ENCODE measurements at regions not wholly inside any gene's neighbourhood (a gene's known extent, or its start where the extent isn't known, plus 50 kb on each side); places are given as distances from the start of the nearest gene placed in this dataset.

DNA sequence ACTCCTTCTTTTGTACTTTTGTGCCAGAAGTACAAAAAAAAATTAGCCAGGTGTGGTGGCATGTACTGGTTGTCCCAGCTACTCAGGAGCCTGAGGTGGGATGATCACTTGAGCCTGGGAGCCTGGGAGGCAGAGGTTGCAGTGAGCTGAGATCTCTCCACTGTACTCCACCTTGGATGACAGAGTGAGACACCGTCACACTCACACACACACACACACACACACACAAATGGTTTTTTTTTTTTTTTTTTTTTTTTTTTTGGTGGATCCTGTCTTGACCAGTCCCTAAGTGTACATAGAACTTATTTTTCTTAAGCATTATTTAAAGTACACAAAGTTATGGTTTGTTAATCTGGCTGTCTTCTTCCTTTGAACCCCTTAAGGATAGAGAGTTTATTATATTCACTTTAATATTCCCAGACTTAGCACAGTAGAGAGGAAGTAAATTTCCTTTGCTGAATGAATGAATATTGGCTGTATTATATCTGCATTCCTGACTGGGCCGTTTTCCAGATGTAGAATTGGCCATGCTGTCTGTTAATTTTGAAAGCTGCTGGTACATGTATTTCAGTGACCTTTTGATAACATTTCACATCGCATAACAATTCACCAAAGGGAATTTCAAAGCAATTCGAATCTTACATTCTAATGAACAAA, 429.0 kb upstream of the ZNF608 start:
- Histone ChIP-seq H3K4me3 (no peak overlapping the region), H3K4me1 (no peaks in the 10 kb centered on the region), H3K36me3 (no peaks in the 10 kb centered on the region), H3K9me3 (no peaks in the 10 kb centered on the region), H3K27ac (no peak overlapping the region), H3K27me3 (no peaks in the 10 kb centered on the region)
- no peak for DNase-seq (ENCODE audit: low spot score in 2 of 2)
- TF ChIP-seq POLR2A (IDR thresholded peaks at IDR 0.05) (no peak), EP300 (IDR thresholded peaks at IDR 0.05) (no peak), CTCF (IDR thresholded peaks at IDR 0.05) (no peak)
- WGBS, 2 donors, result 41 to 45% methylated on average over 4 of the region's 4 CpGs

- WGBS, 2 donors, result 49 to 53% methylated on average over 2 of the region's 2 CpGs
These were observed 429.6 kb upstream of the ZNF608 start for GRCh38 chr5:125176005-125176390.

DNA sequence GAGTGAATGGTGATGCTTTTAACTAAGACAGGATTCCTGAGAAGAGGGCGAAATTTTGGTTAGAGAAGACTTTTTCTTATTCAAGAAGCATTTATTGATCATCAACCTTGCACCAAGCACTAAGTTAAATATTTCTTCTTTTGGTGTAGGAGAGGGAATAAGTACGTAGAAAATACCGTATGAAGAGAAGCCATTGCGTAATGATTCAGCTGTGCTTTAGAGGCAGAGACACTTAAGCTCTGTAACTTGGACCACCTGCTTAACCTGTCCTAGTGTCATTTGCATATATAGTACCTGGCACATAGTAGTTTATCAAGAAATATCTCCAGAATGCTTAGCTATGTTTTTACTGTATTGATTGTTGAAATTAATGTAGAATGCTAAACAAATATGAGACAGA, 430.9 kb upstream of the ZNF608 start:
- Histone ChIP-seq H3K36me3 (no peaks in the 10 kb centered on the region), H3K4me1 (no peaks in the 10 kb centered on the region), H3K27ac (no peak overlapping the region), H3K4me3 (no peak overlapping the region), H3K27me3 (no peaks in the 10 kb centered on the region), H3K9me3 (no peaks in the 10 kb centered on the region)
- no peak for DNase-seq (ENCODE audit: low spot score in 2 of 2)
- WGBS, 2 donors, result 96 to 97% methylated on average over 4 of the region's 4 CpGs
- no peak for TF ChIP-seq EP300 (IDR thresholded peaks at IDR 0.05)
- no peak for TF ChIP-seq CTCF (IDR thresholded peaks at IDR 0.05)
- no peak for TF ChIP-seq POLR2A (IDR thresholded peaks at IDR 0.05)

More at GRCh38 chr5:125176005-125176390, 429.6 kb upstream of the ZNF608 start:
- no peak for DNase-seq (ENCODE audit: low spot score in 2 of 2)
- Histone ChIP-seq H3K4me3 (no peak overlapping the region), H3K27me3 (no peaks in the 10 kb centered on the region), H3K9me3 (no peaks in the 10 kb centered on the region), H3K4me1 (no peaks in the 10 kb centered on the region), H3K27ac (no peak overlapping the region), H3K36me3 (no peaks in the 10 kb centered on the region)
- TF ChIP-seq CTCF (IDR thresholded peaks at IDR 0.05), result no peak
- no peak for TF ChIP-seq POLR2A (IDR thresholded peaks at IDR 0.05)
- no peak for TF ChIP-seq EP300 (IDR thresholded peaks at IDR 0.05)

DNA sequence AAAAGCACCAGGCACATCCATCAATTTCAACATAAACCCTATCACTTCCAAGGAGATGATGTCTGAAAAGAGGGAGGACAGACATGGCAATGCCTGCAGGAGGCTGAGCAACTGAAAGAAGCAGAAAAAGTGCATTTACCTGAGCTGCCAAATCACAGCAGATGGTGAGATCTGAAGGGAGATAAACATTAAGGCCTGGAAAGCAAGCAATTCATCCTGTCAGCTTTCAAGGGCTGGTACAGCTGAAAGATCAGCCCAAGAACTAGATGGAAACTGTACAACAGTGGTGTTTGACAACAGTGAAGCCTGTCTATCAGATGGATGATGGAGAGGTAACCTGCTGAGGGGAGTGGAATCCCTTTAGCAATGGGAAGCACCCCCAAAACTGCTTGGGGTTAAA, 433.2 kb upstream of the ZNF608 start:
- Histone ChIP-seq H3K36me3 (no peaks in the 10 kb centered on the region), H3K4me3 (no peak overlapping the region), H3K27me3 (no peaks in the 10 kb centered on the region), H3K9me3 (no peaks in the 10 kb centered on the region), H3K4me1 (no peaks in the 10 kb centered on the region), H3K27ac (no peak overlapping the region)
- TF ChIP-seq POLR2A (IDR thresholded peaks at IDR 0.05) (no peak), CTCF (IDR thresholded peaks at IDR 0.05) (no peak), EP300 (IDR thresholded peaks at IDR 0.05) (no peak)
- DNase-seq (ENCODE audit: low spot score in 2 of 2), result no peak

- H3K27ac ChIP-seq, result no peak overlapping the region
- H3K36me3 ChIP-seq, result no peaks in the 10 kb centered on the region
- no peak overlapping the region for H3K4me3 ChIP-seq
- H3K27me3 ChIP-seq, result no peaks in the 10 kb centered on the region
- no peaks in the 10 kb centered on the region for H3K4me1 ChIP-seq
- 60 to 61% methylated on average over 2 of the region's 2 CpGs for WGBS, 2 donors
- DNase-seq (ENCODE audit: low spot score in 2 of 2), result no peak
- H3K9me3 ChIP-seq, result no peaks in the 10 kb centered on the region
- TF ChIP-seq POLR2A (IDR thresholded peaks at IDR 0.05), result no peak
- no peak for TF ChIP-seq EP300 (IDR thresholded peaks at IDR 0.05)
- no peak for TF ChIP-seq CTCF (IDR thresholded peaks at IDR 0.05)
These were observed 433.9 kb upstream of the ZNF608 start for GRCh38 chr5:125180231-125180829.

All from tibial nerve (tissue), 4 donors.